ENCODE measurements at regions not wholly inside any gene's neighbourhood (a gene's known extent, or its start where the extent isn't known, plus 50 kb on each side); places are given as distances from the start of the nearest gene placed in this dataset.
"Not testable (repeated sequence)": the region's sequence is repeated elsewhere in the genome, so short reads cannot be mapped to it uniquely, and the experiment has no call there.

- no peak for TF ChIP-seq CTCF (IDR thresholded peaks at IDR 0.05; ENCODE audit: low read depth, low read length, missing control alignments)
Measured at GRCh38 chr5:42989190-42989589, 50.9 kb downstream of the ANXA2R start.

GRCh38 chr5:42988568-42988967 lies 51.6 kb downstream of the ANXA2R start:
- no peak for DNase-seq
- Histone ChIP-seq H3K36me3 (replicated peaks) (no peaks in the 10 kb centered on the region), H3K4me3 (ENCODE audit: low read depth, low read length) (no peak overlapping the region), H3K27ac (no peak overlapping the region), H3K27me3 (replicated peaks) (no peaks in the 10 kb centered on the region)
- in situ Hi-C loops (cut with HindIII; ENCODE audit: low pct_ligation_motif_present, low sequenced_read_pairs) = no loop called here
- TF ChIP-seq CTCF (IDR thresholded peaks at IDR 0.05; ENCODE audit: low read depth, low read length, missing control alignments) = no peak

More at GRCh38 chr5:42989190-42989589, 50.9 kb downstream of the ANXA2R start:
- Histone ChIP-seq H3K27ac (no peak overlapping the region), H3K4me3 (ENCODE audit: low read depth, low read length) (peak overlapping the region; percentile 18), H3K27me3 (replicated peaks) (no peaks in the 10 kb centered on the region), H3K36me3 (replicated peaks) (no peaks in the 10 kb centered on the region)
- in situ Hi-C loops (cut with HindIII; ENCODE audit: low pct_ligation_motif_present, low sequenced_read_pairs) = no loop called here
- no peak for DNase-seq

GRCh38 chr5:42985129-42986037 lies 54.7 kb downstream of the ANXA2R start:
- H3K27ac ChIP-seq = peak overlapping the region; percentile 87
- DNase-seq = peak; percentile 73
- H3K27me3 ChIP-seq (replicated peaks) = no peaks in the 10 kb centered on the region
- in situ Hi-C loops (cut with HindIII; ENCODE audit: low pct_ligation_motif_present, low sequenced_read_pairs) = no loop called here
- TF ChIP-seq CTCF (IDR thresholded peaks at IDR 0.05; ENCODE audit: low read depth, low read length, missing control alignments) = no peak
- H3K36me3 ChIP-seq (replicated peaks) = no peaks in the 10 kb centered on the region
- H3K4me3 ChIP-seq (ENCODE audit: low read depth, low read length) = no peak overlapping the region

- TF ChIP-seq CTCF (IDR thresholded peaks at IDR 0.05; ENCODE audit: low read depth, low read length, missing control alignments) = no peak
- no peaks in the 10 kb centered on the region for H3K27me3 ChIP-seq (replicated peaks)
- in situ Hi-C loops (cut with HindIII; ENCODE audit: low pct_ligation_motif_present, low sequenced_read_pairs) = no loop called here
- peak; percentile 14 for DNase-seq
- H3K27ac ChIP-seq = no peak overlapping the region
- H3K4me3 ChIP-seq (ENCODE audit: low read depth, low read length) = no peak overlapping the region
- H3K36me3 ChIP-seq (replicated peaks) = no peaks in the 10 kb centered on the region
Measured at GRCh38 chr5:42984307-42984706, 55.8 kb downstream of the ANXA2R start.

GRCh38 chr5:42982107-42982622 lies 58.0 kb downstream of the ANXA2R start:
- TF ChIP-seq CTCF (IDR thresholded peaks at IDR 0.05; ENCODE audit: low read depth, low read length, missing control alignments) = no peak
- Histone ChIP-seq H3K27ac (no peak overlapping the region), H3K36me3 (replicated peaks) (no peaks in the 10 kb centered on the region), H3K4me3 (ENCODE audit: low read depth, low read length) (no peak overlapping the region), H3K27me3 (replicated peaks) (no peaks in the 10 kb centered on the region)
- DNase-seq = no peak
- in situ Hi-C loops (cut with HindIII; ENCODE audit: low pct_ligation_motif_present, low sequenced_read_pairs) = no loop called here

GRCh38 chr5:42981417-42982106 lies 58.6 kb downstream of the ANXA2R start:
- H3K27me3 ChIP-seq (replicated peaks); H3K27ac ChIP-seq; DNase-seq; H3K4me3 ChIP-seq (ENCODE audit: low read depth, low read length); in situ Hi-C loops (cut with HindIII; ENCODE audit: low pct_ligation_motif_present, low sequenced_read_pairs); H3K36me3 ChIP-seq (replicated peaks): not testable (repeated sequence)

- H3K4me3 ChIP-seq (ENCODE audit: low read depth, low read length); DNase-seq; H3K36me3 ChIP-seq (replicated peaks); H3K27ac ChIP-seq; H3K27me3 ChIP-seq (replicated peaks); in situ Hi-C loops (cut with HindIII; ENCODE audit: low pct_ligation_motif_present, low sequenced_read_pairs): not testable (repeated sequence)
Measured at GRCh38 chr5:42981015-42981414, 59.1 kb downstream of the ANXA2R start.

GRCh38 chr5:42980391-42980790 lies 59.7 kb downstream of the ANXA2R start:
- in situ Hi-C loops (cut with HindIII; ENCODE audit: low pct_ligation_motif_present, low sequenced_read_pairs); H3K27me3 ChIP-seq (replicated peaks); H3K27ac ChIP-seq; H3K4me3 ChIP-seq (ENCODE audit: low read depth, low read length); DNase-seq; H3K36me3 ChIP-seq (replicated peaks): not testable (repeated sequence)

- H3K36me3 ChIP-seq (replicated peaks); H3K27ac ChIP-seq; H3K27me3 ChIP-seq (replicated peaks); in situ Hi-C loops (cut with HindIII; ENCODE audit: low pct_ligation_motif_present, low sequenced_read_pairs); H3K4me3 ChIP-seq (ENCODE audit: low read depth, low read length); DNase-seq: not testable (repeated sequence)
Measured at GRCh38 chr5:42979242-42979641, 60.9 kb downstream of the ANXA2R start.
